ENCODE measurements at regions not wholly inside any gene's neighbourhood (a gene's known extent, or its start where the extent isn't known, plus 50 kb on each side); places are given as distances from the start of the nearest gene placed in this dataset.

GRCh38 chr2:161564906-161565305 is 59.3 kb upstream of the SLC4A10 start:
- H3K18ac ChIP-seq (ENCODE audit: extremely low read depth, low read length) = no peak overlapping the region

More at GRCh38 chr2:161564906-161565305, 59.3 kb upstream of the SLC4A10 start:
- FAIRE-seq (no peak), DNase-seq (ENCODE audit: low read depth in 1 of 2, low spot score in 2 of 2) (no peak)
- Histone ChIP-seq H3K27me3 (replicated peaks in 1 of 4; ENCODE audit: control insufficient read depth in 3 of 4, extremely low read depth in 1 of 4, insufficient read depth in 3 of 4, low read length in 3 of 4) (no peaks in the 10 kb centered on the region), H2BK5ac (ENCODE audit: low read depth, low read length) (no peak overlapping the region), H3K14ac (ENCODE audit: insufficient read length) (no peak overlapping the region), H3K23me2 (ENCODE audit: low read depth, low read length) (no peaks in the 10 kb centered on the region), H3K79me2 (ENCODE audit: control insufficient read depth in 1 of 2, insufficient read depth in 2 of 2, low read length in 2 of 2) (no peaks in the 10 kb centered on the region), H4K8ac (ENCODE audit: extremely low read depth, insufficient read depth, low read length) (no peak overlapping the region), H3K36me3 (ENCODE audit: control insufficient read depth in 2 of 4, insufficient read depth in 4 of 4, low read length in 3 of 4) (no peaks in the 10 kb centered on the region; a peak in 1 of 8 replicates), H3K4me1 (replicated peaks in 1 of 4; ENCODE audit: control insufficient read depth in 3 of 4, insufficient read depth in 4 of 4, low read length in 3 of 4) (no peaks in the 10 kb centered on the region), H2AFZ (ENCODE audit: low read length) (no peak overlapping the region), H4K91ac (replicated peaks; ENCODE audit: insufficient read length, low read length) (no peak overlapping the region), H3K23ac (ENCODE audit: insufficient read length) (no peak overlapping the region), H2BK20ac (ENCODE audit: low read length) (no peak overlapping the region), H2BK12ac (ENCODE audit: low read depth, low read length) (no peak overlapping the region), H3K9ac (replicated peaks in 1 of 4; ENCODE audit: extremely low read depth in 1 of 4, low read depth in 3 of 4, low read length in 3 of 4) (no peak overlapping the region), H3K4me3 (ENCODE audit: extremely low read depth in 1 of 4, insufficient read depth in 2 of 4, low read depth in 3 of 4, low read length in 4 of 4) (no peak overlapping the region), H4K5ac (ENCODE audit: insufficient read length, low read depth, low read length) (no peak overlapping the region), H3K56ac (replicated peaks; ENCODE audit: insufficient read length, low read depth, low read length) (no peak overlapping the region), H3K27ac (ENCODE audit: low read depth, low read length) (no peak overlapping the region), H2BK15ac (ENCODE audit: low read length) (no peak overlapping the region), H2BK120ac (replicated peaks; ENCODE audit: low read depth, low read length) (no peak overlapping the region), H3K79me1 (ENCODE audit: low read depth, low read length) (no peaks in the 10 kb centered on the region), H3K4ac (replicated peaks; ENCODE audit: insufficient read length, low read depth, low read length) (no peak overlapping the region), H4K20me1 (replicated peaks in 1 of 2; ENCODE audit: control insufficient read depth in 1 of 2, insufficient read depth in 2 of 2, low read length in 2 of 2) (no peaks in the 10 kb centered on the region), H3K9me3 (ENCODE audit: insufficient read depth in 2 of 2, low read depth in 1 of 2, low read length in 1 of 2) (no peaks in the 10 kb centered on the region), H3K4me2 (ENCODE audit: insufficient read depth in 1 of 2, low read depth in 2 of 2, low read length in 2 of 2) (no peak overlapping the region), H2AK5ac (ENCODE audit: low read depth, low read length) (no peak overlapping the region)
- POLR2A ChIA-PET (ENCODE audit: partially characterized antibody) = interaction anchor here (0.6 kb wide), 1 partner anchor 11 kb away, joined by 3 read pairs; no protein-coding TSS in a partner anchor
- CTCF ChIA-PET (ENCODE audit: partially characterized antibody) = interaction anchor here (1.2 kb wide), 1 partner anchor 12 kb away, joined by 5 read pairs; no protein-coding TSS in a partner anchor
- TF ChIP-seq SIRT6 (IDR thresholded peaks at IDR 0.05; ENCODE audit: low read length) (no peak), SRF (IDR thresholded peaks at IDR 0.05; ENCODE audit: low read depth, low read length) (no peak)
- 90% methylated on average over 1 of the region's 1 CpG; no CpG with 5 or more reads in 1 of the 2 experiments for WGBS, 2 experiments (ENCODE audit: extremely low coverage in 1 of 2, insufficient coverage in 1 of 2, insufficient read length in 1 of 2, insufficient replicate concordance in 2 of 2, low coverage in 1 of 2, low lambda C conversion rate in 2 of 2, missing lambda C conversion rate in 1 of 2)

All from H1 (cell line).